ENCODE measurements at regions not wholly inside any gene's neighbourhood (a gene's known extent, or its start where the extent isn't known, plus 50 kb on each side); places are given as distances from the start of the nearest gene placed in this dataset.
"Not testable (repeated sequence)": the region's sequence is repeated elsewhere in the genome, so short reads cannot be mapped to it uniquely, and the experiment has no call there.

GRCh38 chrX:829145-829544 is 198.6 kb downstream of the SHOX start:
- DNase-seq = no peak

GRCh38 chrX:828411-828959 is 197.9 kb downstream of the SHOX start:
- no peak for DNase-seq

- no peak for DNase-seq
Measured at GRCh38 chrX:826448-826847, 195.9 kb downstream of the SHOX start.

- DNase-seq = no peak
Measured at GRCh38 chrX:825991-826390, 195.4 kb downstream of the SHOX start.

- DNase-seq = not testable (repeated sequence)
Measured at GRCh38 chrX:823073-823472, 192.5 kb downstream of the SHOX start.

GRCh38 chrX:821327-822107 is 190.9 kb downstream of the SHOX start:
- DNase-seq = no peak

GRCh38 chrX:819684-820083 is 189.1 kb downstream of the SHOX start:
- no peak for DNase-seq

GRCh38 chrX:817759-818300 is 187.2 kb downstream of the SHOX start:
- no peak for DNase-seq

GRCh38 chrX:817147-817546 is 186.6 kb downstream of the SHOX start:
- DNase-seq = not testable (repeated sequence)

- no peak for DNase-seq
Measured at GRCh38 chrX:816411-816810, 185.8 kb downstream of the SHOX start.

- no peak for DNase-seq
Measured at GRCh38 chrX:810186-810585, 179.6 kb downstream of the SHOX start.

GRCh38 chrX:809081-809480 is 178.5 kb downstream of the SHOX start:
- DNase-seq = no peak

GRCh38 chrX:806586-806985 is 176.0 kb downstream of the SHOX start:
- DNase-seq = no peak

GRCh38 chrX:805988-806387 is 175.4 kb downstream of the SHOX start:
- no peak for DNase-seq

- no peak for DNase-seq
Measured at GRCh38 chrX:805103-805670, 174.6 kb downstream of the SHOX start.

GRCh38 chrX:802846-803245 is 172.3 kb downstream of the SHOX start:
- DNase-seq = no peak

GRCh38 chrX:799808-800207 is 169.2 kb downstream of the SHOX start:
- no peak for DNase-seq

- DNase-seq = no peak
Measured at GRCh38 chrX:794311-794710, 163.7 kb downstream of the SHOX start.

- DNase-seq = no peak
Measured at GRCh38 chrX:793216-793770, 162.7 kb downstream of the SHOX start.

GRCh38 chrX:791479-792034 is 161.0 kb downstream of the SHOX start:
- DNase-seq = no peak

- DNase-seq = no peak
Measured at GRCh38 chrX:790783-791360, 160.3 kb downstream of the SHOX start.

GRCh38 chrX:790041-790506 is 159.5 kb downstream of the SHOX start:
- no peak for DNase-seq

GRCh38 chrX:789096-789495 is 158.5 kb downstream of the SHOX start:
- DNase-seq = no peak

Data from NCI-H1105 (cell line).